HL-60 (cell line): ENCODE measurements at regions not wholly inside any gene's neighbourhood (a gene's known extent, or its start where the extent isn't known, plus 50 kb on each side); places are given as distances from the start of the nearest gene placed in this dataset.

ENCODE experiments used
- POLR2AphosphoS5 ChIP-seq: IDR thresholded peaks from 2 replicates; pipeline ENCODE4 v1.6.1; 2012; ENCODE audit warnings: low read depth
- SPI1 ChIP-seq: IDR thresholded peaks from 2 replicates; pipeline ENCODE4 v1.6.1; 2012; ENCODE audit warnings: low read depth, mild to moderate bottlenecking, borderline replicate concordance
- TF ChIP-seq, protein P1 (sequence below): IDR thresholded peaks from one replicate; pipeline ENCODE4 v1.5.1; 2011; ENCODE audit warnings: low read length, control low read depth, inconsistent platforms; ENCODE audit not compliant: insufficient read depth
- TF ChIP-seq, protein P2 (sequence below): IDR thresholded peaks from 2 replicates; pipeline ENCODE4 v1.6.1; 2012; ENCODE audit warnings: low read depth; ENCODE audit not compliant: insufficient replicate concordance

DNA sequence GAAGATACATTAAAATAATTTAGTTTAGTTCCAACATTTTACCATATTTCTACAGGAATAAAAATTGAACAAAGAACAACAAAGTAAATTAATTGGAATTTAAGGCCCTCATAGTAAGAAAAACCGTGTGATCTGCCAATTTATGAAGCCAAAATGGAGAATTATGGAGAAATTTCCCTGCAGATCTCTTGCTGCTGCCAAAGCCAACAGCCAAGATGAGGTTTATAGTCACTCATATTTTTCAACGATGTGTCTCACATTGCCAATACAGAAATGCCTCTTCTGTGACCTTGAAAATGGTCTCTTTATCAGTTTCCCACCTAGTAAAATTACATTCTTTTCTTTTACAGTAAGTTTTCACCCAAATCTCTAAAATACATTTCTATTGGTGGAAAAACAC, 317.2 kb upstream of the FIGN start:
- TF ChIP-seq, protein P1, sequence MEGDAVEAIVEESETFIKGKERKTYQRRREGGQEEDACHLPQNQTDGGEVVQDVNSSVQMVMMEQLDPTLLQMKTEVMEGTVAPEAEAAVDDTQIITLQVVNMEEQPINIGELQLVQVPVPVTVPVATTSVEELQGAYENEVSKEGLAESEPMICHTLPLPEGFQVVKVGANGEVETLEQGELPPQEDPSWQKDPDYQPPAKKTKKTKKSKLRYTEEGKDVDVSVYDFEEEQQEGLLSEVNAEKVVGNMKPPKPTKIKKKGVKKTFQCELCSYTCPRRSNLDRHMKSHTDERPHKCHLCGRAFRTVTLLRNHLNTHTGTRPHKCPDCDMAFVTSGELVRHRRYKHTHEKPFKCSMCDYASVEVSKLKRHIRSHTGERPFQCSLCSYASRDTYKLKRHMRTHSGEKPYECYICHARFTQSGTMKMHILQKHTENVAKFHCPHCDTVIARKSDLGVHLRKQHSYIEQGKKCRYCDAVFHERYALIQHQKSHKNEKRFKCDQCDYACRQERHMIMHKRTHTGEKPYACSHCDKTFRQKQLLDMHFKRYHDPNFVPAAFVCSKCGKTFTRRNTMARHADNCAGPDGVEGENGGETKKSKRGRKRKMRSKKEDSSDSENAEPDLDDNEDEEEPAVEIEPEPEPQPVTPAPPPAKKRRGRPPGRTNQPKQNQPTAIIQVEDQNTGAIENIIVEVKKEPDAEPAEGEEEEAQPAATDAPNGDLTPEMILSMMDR, result no peak
- TF ChIP-seq POLR2AphosphoS5, result no peak
- TF ChIP-seq, protein P2, sequence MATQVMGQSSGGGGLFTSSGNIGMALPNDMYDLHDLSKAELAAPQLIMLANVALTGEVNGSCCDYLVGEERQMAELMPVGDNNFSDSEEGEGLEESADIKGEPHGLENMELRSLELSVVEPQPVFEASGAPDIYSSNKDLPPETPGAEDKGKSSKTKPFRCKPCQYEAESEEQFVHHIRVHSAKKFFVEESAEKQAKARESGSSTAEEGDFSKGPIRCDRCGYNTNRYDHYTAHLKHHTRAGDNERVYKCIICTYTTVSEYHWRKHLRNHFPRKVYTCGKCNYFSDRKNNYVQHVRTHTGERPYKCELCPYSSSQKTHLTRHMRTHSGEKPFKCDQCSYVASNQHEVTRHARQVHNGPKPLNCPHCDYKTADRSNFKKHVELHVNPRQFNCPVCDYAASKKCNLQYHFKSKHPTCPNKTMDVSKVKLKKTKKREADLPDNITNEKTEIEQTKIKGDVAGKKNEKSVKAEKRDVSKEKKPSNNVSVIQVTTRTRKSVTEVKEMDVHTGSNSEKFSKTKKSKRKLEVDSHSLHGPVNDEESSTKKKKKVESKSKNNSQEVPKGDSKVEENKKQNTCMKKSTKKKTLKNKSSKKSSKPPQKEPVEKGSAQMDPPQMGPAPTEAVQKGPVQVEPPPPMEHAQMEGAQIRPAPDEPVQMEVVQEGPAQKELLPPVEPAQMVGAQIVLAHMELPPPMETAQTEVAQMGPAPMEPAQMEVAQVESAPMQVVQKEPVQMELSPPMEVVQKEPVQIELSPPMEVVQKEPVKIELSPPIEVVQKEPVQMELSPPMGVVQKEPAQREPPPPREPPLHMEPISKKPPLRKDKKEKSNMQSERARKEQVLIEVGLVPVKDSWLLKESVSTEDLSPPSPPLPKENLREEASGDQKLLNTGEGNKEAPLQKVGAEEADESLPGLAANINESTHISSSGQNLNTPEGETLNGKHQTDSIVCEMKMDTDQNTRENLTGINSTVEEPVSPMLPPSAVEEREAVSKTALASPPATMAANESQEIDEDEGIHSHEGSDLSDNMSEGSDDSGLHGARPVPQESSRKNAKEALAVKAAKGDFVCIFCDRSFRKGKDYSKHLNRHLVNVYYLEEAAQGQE, result no peak
- TF ChIP-seq SPI1, result no peak
